HUES64 (cell line): ENCODE measurements at regions not wholly inside any gene's neighbourhood (a gene's known extent, or its start where the extent isn't known, plus 50 kb on each side); places are given as distances from the start of the nearest gene placed in this dataset.

Experiments
- H3K27ac ChIP-seq: 2 replicates; pipeline ENCODE4 v1.7.0; 2013; ENCODE audit warnings: low read depth, low read length, inconsistent platforms
- H3K27me3 ChIP-seq: 2 replicates; pipeline ENCODE4 v1.6.1; 2013; ENCODE audit warnings: mild to moderate bottlenecking, low read length; ENCODE audit not compliant: insufficient read depth
- H3K36me3 ChIP-seq: 2 replicates; pipeline ENCODE4 v1.6.1; 2013; ENCODE audit warnings: mild to moderate bottlenecking, low read length; ENCODE audit not compliant: insufficient read depth
- H3K4me1 ChIP-seq: 2 replicates; pipeline ENCODE4 v1.6.1; 2013; ENCODE audit warnings: mild to moderate bottlenecking, low read length, moderate library complexity; ENCODE audit not compliant: insufficient read depth
- H3K4me3 ChIP-seq: 2 replicates; pipeline ENCODE4 v1.5.1; 2013; ENCODE audit warnings: mild to moderate bottlenecking, low read length, moderate library complexity
- H3K9ac ChIP-seq: 2 replicates; pipeline ENCODE4 v1.6.1; 2013; ENCODE audit warnings: mild to moderate bottlenecking, low read depth, low read length
- H3K9me3 ChIP-seq: 2 replicates; pipeline ENCODE4 v1.6.1; 2013; ENCODE audit warnings: low read depth, low read length; ENCODE audit not compliant: insufficient read depth
- WGBS: fragments of 150-250, 120-280 bp; methylation state at CpG from one replicate; pipeline ENCODE4 v1.1.7; 2013; ENCODE audit warnings: missing lambda C conversion rate; 5-methylcytosine and 5-hydroxymethylcytosine counted together

DNA sequence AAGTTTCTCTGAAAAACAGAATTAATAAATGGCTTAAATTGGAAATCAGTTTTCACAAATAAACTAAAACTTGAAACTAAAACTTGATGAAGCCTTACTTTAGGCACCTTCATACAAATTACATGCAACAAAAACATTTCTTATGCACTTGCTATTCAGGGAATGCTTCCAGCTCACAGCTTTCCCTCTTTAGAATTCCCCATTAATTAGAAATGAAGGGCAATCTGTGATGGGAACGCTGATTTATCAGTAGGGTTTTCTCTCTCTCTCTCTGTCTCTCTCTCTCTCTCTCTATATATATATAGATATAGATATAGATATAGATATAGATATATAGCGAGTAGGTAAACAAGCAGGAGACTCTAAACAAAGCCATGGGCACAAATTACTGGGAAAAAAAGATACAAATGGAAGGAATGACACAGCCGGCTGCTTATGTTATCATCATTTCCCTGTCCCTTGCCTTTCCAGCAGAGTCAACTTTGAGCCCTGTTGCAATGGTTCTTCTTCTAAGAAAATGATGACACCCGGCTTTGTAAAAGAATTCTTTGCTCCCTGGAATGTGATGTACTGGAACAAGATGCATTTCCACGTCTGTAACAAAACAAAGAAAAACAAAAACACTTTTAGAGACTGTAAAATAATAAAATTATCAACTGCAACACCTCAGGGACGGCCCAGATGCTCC lies 1121.6 kb upstream of the TMEM132C start:
- Histone ChIP-seq H3K9me3 (no peaks in the 10 kb centered on the region; the same call in 1 of the 2 replicates), H3K4me1 (peaks cover 35% of the 10 kb centered on the region), H3K9ac (no peak overlapping the region), H3K36me3 (no peaks in the 10 kb centered on the region), H3K27ac (no peak overlapping the region), H3K27me3 (no peaks in the 10 kb centered on the region), H3K4me3 (peak overlapping the region; percentile 19; the same call in 1 of the 2 replicates)
- WGBS: 96% methylated on average over 5 of the region's 6 CpGs

DNA sequence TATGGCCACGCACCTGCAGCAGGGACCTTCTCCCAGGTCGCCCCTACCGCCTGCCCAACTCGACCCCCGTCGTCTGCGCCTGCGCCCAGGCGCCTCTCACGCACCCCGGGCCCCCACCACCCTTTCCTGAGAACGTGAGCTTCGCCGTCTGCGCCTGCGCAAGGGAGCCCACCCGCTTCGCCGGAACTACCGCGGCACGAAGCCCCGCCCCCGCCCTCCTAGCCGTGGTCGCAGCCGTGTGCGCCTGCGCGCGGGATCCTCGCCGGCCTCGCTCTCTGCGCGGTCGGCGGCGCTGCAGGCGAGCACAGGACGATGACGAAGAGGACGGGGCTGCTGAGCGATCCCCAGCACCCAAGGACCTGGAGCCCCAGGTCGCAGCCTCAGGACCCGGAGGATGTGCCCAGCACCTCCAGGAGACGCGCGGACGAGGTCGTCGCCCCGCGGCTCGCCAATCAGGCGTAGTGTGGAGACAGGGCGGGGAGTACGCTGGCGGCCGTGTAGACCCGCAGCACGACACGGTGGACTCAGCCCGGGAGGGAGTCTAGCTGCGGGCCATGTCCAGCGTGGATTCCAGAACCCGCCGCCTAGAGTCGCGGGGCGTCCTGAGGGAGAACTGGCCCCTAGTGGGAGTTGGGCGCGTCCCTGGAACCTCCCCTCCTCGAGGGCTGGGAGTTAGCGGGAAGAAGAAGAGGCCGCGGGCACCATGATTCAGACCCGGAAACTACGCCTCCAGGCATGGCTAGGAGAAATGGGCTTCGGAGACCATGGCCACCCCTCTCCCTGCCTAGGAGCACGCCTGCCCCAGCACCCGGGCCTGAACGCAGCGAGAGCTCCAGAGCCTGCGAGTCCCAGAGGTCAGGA lies 1120.8 kb upstream of the TMEM132C start:
- H3K27ac ChIP-seq: no peak overlapping the region
- 0 out of 2 replicates have a peak overlapping the region, but pooled peaks have one; percentile 30 for H3K9ac ChIP-seq
- H3K9me3 ChIP-seq: no peaks in the 10 kb centered on the region; the same call in 1 of the 2 replicates
- H3K36me3 ChIP-seq: no peaks in the 10 kb centered on the region
- H3K4me1 ChIP-seq: peaks cover 39% of the 10 kb centered on the region
- WGBS: 96% methylated on average over 85 of the region's 85 CpGs
- H3K4me3 ChIP-seq: peak overlapping the region; percentile 28; the same call in 1 of the 2 replicates
- no peaks in the 10 kb centered on the region for H3K27me3 ChIP-seq

DNA sequence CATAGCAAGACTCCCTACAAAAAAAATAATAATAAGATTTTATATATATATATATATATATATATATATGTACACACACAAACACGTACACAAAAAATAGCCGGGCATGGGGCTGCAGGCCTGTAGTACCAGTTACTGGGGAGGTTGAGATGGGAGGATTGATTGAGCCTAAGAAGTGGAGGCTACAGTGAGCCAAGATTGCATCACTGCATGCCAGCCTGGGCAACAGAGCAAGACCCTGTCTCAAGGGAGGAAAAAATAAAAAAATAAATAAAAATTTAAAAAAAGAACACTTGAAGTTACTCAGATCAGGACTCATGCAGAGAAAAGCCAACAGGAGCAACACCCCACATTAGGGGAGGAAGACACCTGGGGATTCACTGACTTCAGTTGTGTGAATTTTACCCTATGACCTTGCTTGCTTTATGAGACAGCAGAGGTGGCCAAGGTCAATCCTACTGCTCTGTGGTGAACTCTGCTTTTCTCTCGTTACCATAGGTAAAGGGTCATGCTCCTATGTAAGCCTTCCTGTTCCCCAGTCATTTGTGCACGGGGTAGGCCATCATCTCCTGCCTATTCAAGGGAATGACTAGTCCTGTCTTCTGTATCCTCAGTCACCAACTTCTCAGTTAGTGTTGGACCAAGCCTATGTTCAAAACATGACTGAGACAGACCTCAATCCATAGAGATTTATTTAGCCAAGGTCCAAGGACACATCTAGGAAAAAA lies 1119.8 kb upstream of the TMEM132C start:
- 59% methylated on average over 3 of the region's 4 CpGs for WGBS
- Histone ChIP-seq H3K27me3 (no peaks in the 10 kb centered on the region), H3K4me1 (peaks cover 42% of the 10 kb centered on the region), H3K9ac (0 out of 2 replicates have a peak overlapping the region, but pooled peaks have one; percentile 30), H3K27ac (peak overlapping the region; percentile 90; the same call in 1 of the 2 replicates), H3K4me3 (no peak overlapping the region), H3K36me3 (no peaks in the 10 kb centered on the region), H3K9me3 (no peaks in the 10 kb centered on the region; the same call in 1 of the 2 replicates)

DNA sequence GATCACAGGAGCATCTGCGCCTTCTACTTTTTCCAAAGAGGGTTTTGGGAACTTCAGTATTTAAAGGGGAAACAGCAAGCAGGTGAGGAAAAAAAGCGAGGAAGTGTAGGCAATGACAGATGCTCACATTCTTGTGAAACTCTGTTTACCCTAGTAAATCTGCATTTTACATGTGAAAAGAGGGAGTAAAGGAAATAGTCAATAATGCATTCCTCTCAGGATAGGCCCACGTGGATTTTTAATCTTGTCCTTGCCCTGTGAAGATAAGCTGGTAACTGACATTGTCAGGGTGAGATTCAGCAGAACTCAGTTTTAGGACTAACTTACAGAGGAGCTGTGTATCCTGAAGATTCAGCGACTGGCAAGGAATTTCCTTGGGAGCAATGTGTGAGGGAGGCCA lies 1119.2 kb upstream of the TMEM132C start:
- Histone ChIP-seq H3K4me1 (peaks cover 40% of the 10 kb centered on the region), H3K4me3 (no peak overlapping the region), H3K27me3 (no peaks in the 10 kb centered on the region), H3K9me3 (no peaks in the 10 kb centered on the region; the same call in 1 of the 2 replicates), H3K27ac (peak overlapping the region; percentile 90), H3K9ac (peak overlapping the region; percentile 30; the same call in 1 of the 2 replicates), H3K36me3 (no peaks in the 10 kb centered on the region)
- WGBS: 30% methylated on average over 4 of the region's 4 CpGs

DNA sequence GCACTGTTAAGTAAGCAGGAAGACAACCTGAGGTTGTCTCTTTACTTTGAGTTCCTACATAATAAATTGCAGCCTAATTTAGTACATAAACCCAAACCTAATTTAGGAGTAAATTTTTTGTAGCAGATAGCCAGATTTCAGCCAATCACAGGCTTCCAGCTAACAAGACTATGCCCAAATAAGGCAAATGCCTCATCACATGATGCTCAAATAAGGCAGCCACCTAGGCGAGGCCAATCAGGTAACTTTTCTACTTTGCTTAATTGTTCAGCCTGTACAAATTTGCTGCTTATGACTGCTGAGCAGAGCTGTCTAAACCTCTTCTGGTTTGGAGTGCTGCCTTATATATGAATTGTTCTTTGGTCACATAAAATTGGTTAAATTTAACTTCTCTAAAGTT lies 1118.7 kb upstream of the TMEM132C start:
- Histone ChIP-seq H3K27me3 (no peaks in the 10 kb centered on the region), H3K9ac (0 out of 2 replicates have a peak overlapping the region, but pooled peaks have one; percentile 11), H3K36me3 (no peaks in the 10 kb centered on the region), H3K27ac (peak overlapping the region; percentile 90), H3K4me3 (no peak overlapping the region), H3K4me1 (peaks cover 34% of the 10 kb centered on the region), H3K9me3 (no peaks in the 10 kb centered on the region; the same call in 1 of the 2 replicates)
- 100% methylated on average over 1 of the region's 1 CpG for WGBS

DNA sequence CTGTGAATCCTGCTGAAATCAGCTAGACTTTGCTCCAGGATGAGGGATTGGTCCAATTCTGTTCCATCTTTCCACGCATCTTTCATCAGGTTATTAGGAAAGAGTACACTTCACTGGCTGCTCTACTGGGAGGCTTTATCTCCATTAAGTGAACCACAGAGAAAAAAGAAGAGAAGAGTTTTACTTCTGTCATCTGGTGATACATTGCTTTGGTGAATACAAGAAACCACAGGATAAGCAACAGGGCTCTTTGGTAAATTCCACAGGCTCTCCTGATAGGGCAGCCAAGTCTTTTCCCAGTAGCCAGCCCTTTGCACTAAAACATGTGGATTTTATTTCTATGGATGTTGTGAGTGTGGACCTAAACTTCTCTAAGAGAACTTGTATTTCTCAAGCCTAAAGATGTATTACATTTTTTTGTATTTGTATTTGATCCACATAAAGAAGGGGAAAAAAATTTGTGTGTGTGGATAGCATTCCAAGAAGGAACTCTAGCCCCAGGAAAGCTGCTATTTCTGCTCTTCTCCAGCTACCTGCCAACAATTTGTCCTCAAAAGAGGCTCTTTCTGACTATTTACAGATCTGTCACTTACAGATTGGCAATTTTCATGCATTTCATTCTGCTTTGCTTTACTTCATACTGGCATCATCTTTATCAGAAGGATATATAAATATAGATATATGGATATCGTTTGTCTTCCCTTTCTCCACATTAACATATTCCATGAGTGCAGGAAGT lies 1117.6 kb upstream of the TMEM132C start:
- H3K27me3 ChIP-seq: no peaks in the 10 kb centered on the region
- WGBS: 100% methylated on average over 1 of the region's 2 CpGs
- H3K36me3 ChIP-seq: no peaks in the 10 kb centered on the region
- no peak overlapping the region for H3K4me3 ChIP-seq
- peaks cover 29% of the 10 kb centered on the region for H3K4me1 ChIP-seq
- H3K27ac ChIP-seq: no peak overlapping the region
- H3K9me3 ChIP-seq: no peaks in the 10 kb centered on the region; the same call in 1 of the 2 replicates
- no peak overlapping the region for H3K9ac ChIP-seq

DNA sequence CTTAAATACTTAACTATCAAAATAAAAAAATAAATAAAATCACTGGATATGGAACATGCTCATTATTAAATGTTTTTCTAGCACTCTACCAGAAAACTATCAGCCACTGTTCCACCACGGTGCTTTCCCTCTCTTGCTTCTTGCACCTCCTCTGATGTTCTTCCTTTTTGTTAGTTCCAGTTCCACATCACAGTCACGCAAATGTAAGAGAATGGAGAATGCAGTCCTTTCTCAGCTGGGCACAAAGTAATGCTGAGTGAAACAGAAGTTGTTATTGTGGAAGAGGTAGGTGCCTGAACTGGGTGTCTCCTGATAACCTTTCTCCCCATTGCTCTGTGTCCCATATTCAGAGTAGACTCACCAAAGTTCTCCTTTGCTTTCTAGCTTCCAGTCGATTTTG lies 1116.9 kb upstream of the TMEM132C start:
- Histone ChIP-seq H3K27ac (no peak overlapping the region; the same call in 1 of the 2 replicates), H3K4me3 (no peak overlapping the region), H3K36me3 (no peaks in the 10 kb centered on the region), H3K9ac (no peak overlapping the region), H3K4me1 (peaks cover 29% of the 10 kb centered on the region), H3K9me3 (no peaks in the 10 kb centered on the region; the same call in 1 of the 2 replicates), H3K27me3 (no peaks in the 10 kb centered on the region)
- 85% methylated on average over 3 of the region's 3 CpGs for WGBS

DNA sequence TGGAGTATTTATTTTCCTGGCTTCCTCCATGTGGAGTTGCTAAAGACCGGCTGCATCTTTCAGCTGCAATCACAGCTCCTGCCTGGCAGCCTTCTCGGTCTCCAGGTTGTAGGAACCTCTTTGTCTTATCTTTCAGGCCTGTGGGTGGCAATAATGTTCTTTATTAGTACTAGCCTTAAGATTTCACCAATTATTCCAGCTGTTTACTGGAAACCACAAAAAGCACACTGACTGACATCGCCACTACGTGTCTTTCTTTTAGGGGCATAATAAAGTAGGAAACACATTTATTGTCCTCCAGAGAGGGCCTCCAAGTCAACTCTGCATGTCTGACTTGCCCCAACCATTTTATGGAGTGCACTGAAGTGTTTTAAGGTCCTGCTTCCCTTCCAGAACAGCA lies 1116.5 kb upstream of the TMEM132C start:
- WGBS: 86% methylated on average over 4 of the region's 4 CpGs
- H3K27me3 ChIP-seq: no peaks in the 10 kb centered on the region
- H3K4me3 ChIP-seq: no peak overlapping the region
- no peak overlapping the region; the same call in 1 of the 2 replicates for H3K27ac ChIP-seq
- no peaks in the 10 kb centered on the region; the same call in 1 of the 2 replicates for H3K9me3 ChIP-seq
- H3K4me1 ChIP-seq: peaks cover 29% of the 10 kb centered on the region
- no peak overlapping the region for H3K9ac ChIP-seq
- no peaks in the 10 kb centered on the region for H3K36me3 ChIP-seq

DNA sequence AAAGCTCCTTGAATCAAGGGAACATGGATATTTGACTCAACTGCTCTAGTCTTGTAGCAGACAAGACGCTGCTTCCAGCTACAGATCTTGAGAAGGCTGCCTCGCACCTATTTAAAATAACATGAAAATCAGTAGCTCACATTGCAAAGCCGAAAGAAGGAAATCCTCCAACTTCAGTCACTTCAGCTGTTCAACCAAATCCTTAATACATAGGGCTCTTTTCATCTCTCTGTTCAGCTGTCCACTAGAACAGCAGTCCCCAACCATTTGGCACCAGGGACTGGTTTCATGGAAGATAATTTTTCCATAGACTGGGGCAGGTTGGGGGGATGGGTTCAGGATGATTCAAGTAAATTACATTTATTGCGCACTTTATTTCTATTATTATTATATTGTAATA lies 1116.0 kb upstream of the TMEM132C start:
- H3K4me3 ChIP-seq: no peak overlapping the region
- no peaks in the 10 kb centered on the region; the same call in 1 of the 2 replicates for H3K9me3 ChIP-seq
- 94% methylated on average over 3 of the region's 4 CpGs for WGBS
- no peaks in the 10 kb centered on the region for H3K27me3 ChIP-seq
- no peak overlapping the region for H3K27ac ChIP-seq
- no peaks in the 10 kb centered on the region for H3K36me3 ChIP-seq
- no peak overlapping the region for H3K9ac ChIP-seq
- H3K4me1 ChIP-seq: peaks cover 29% of the 10 kb centered on the region

DNA sequence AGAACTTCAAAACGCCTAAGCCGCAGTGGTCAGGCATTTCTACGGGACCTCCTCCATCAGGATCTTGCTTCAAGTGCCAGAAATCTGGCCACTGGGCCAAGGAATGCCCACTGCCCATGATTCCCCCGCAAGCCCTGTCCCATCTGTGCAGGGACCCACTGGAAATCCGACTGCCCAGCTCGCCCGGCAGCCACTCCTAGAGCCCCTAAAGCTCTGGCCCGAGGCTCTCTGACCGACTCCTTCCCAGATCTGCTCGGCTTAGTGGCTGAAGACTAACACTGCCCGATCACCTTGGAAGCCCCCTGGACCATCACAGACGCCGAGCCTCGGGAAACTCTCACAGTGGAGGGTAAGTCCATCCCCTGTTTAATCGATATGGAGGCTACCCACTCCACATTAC lies 1113.0 kb upstream of the TMEM132C start:
- H3K9ac ChIP-seq: no peak overlapping the region
- no peak overlapping the region for H3K27ac ChIP-seq
- H3K27me3 ChIP-seq: no peaks in the 10 kb centered on the region
- H3K36me3 ChIP-seq: no peaks in the 10 kb centered on the region
- peaks cover 20% of the 10 kb centered on the region for H3K4me1 ChIP-seq
- H3K4me3 ChIP-seq: no peak overlapping the region
- H3K9me3 ChIP-seq: no peaks in the 10 kb centered on the region
- 95% methylated on average over 14 of the region's 15 CpGs for WGBS
